A549 (cell line): ENCODE measurements at regions not wholly inside any gene's neighbourhood (a gene's known extent, or its start where the extent isn't known, plus 50 kb on each side); places are given as distances from the start of the nearest gene placed in this dataset.

Experiments
- ATAC-seq, 2 experiments: fragments of 200-7000 bp in 1 of 2; fragments of >200 bp in 1 of 2; cut with Nextera tagmentation in 1 of 2; cut with Tn5 transposase in 1 of 2; 3 replicates each; pipeline versions ENCODE4 v1.8.0 to v1.9.1; 2018 to 2020; ENCODE audit warnings: mild to moderate bottlenecking in 1 of 2, moderate library complexity in 1 of 2
- CTCF ChIA-PET: fragments of 300-600 bp; sonication (Branson Sonifier 250); formaldehyde crosslinking; extraction: SDS; loops from one replicate; lab custom pipeline; 2021; ENCODE audit warnings: antibody characterized with exemption, inconsistent platforms; lab: Yijun Ruan, JAX
- POLR2A ChIA-PET: fragments of 350-600 bp; formaldehyde crosslinking; extraction: SDS; loops from one replicate; lab custom pipeline; 2021; ENCODE audit warnings: antibody characterized with exemption, inconsistent platforms; lab: Yijun Ruan, JAX
- DNase-seq, 2 experiments: peaks; one replicate each; pipeline versions ENCODE4 v3.0.0 to v3.0.0-alpha.2; 2011 to 2016; ENCODE audit warnings: low read depth in 1 of 2, low spot score in 1 of 2
- FAIRE-seq: peaks from 2 replicates; lab custom pipeline; 2011; peaks lifted over from hg19 to GRCh38; lab: Jason Lieb, UNC
- H3K27ac ChIP-seq, 2 experiments: fragments of >200 bp; sonication (Bioruptor Twin); formaldehyde crosslinking; 3 replicates each; pipeline ENCODE4 v1.5.1; 2016 to 2017
- H3K4me1 ChIP-seq: fragments of >200 bp; sonication (Bioruptor Twin); formaldehyde crosslinking; 3 replicates; pipeline ENCODE4 v1.6.1; 2016
- H3K4me2 ChIP-seq: fragments of >200 bp; sonication (Bioruptor Twin); formaldehyde crosslinking; 3 replicates; pipeline ENCODE4 v1.6.1; 2016
- H3K4me3 ChIP-seq: fragments of >200 bp; sonication (Bioruptor Twin); formaldehyde crosslinking; 3 replicates; pipeline ENCODE4 v1.5.1; 2016
- H3K9me3 ChIP-seq: fragments of >200 bp; sonication (Bioruptor Twin); formaldehyde crosslinking; 3 replicates; pipeline ENCODE4 v1.6.1; 2016
- CBX8 ChIP-seq: fragments of 200-600 bp; sonication (generic); IDR thresholded peaks from 2 replicates; pipeline ENCODE4 v1.6.1; 2016
- CEBPB ChIP-seq, 2 experiments: fragments of >200 bp in 1 of 2; sonication (Bioruptor Twin) in 1 of 2; formaldehyde crosslinking in 1 of 2; IDR thresholded peaks; 2 replicates each; pipeline ENCODE4 v1.6.1; 2012 to 2016
- CHD2 ChIP-seq: fragments of 150-350 bp; IDR thresholded peaks from 2 replicates; pipeline ENCODE4 v1.6.1; 2014; ENCODE audit warnings: low read length; ENCODE audit not compliant: partially characterized antibody
- CTCF ChIP-seq: fragments of >200 bp; sonication (Bioruptor Twin); formaldehyde crosslinking; IDR thresholded peaks from 3 replicates; pipeline ENCODE4 v1.5.1; 2016
- EHF ChIP-seq: fragments of 250-450 bp; sonication (Bioruptor Pico); IDR thresholded peaks from 2 replicates; pipeline ENCODE4 v1.5.0; 2020; ENCODE audit warnings: mild to moderate bottlenecking
- FOSB ChIP-seq: fragments of 250-450 bp; sonication (Bioruptor Pico); IDR thresholded peaks from 2 replicates; pipeline ENCODE4 v1.5.0; 2020; ENCODE audit warnings: mild to moderate bottlenecking, moderate library complexity
- FOSL2 ChIP-seq, 2 experiments: fragments of 450-650 bp in 1 of 2; fragments of >200 bp in 1 of 2; sonication (Bioruptor Twin) in 1 of 2; formaldehyde crosslinking; IDR thresholded peaks; 2 replicates each; pipeline versions ENCODE4 v1.5.0 to v1.6.1; 2016 to 2020; ENCODE audit warnings: mild to moderate bottlenecking in 1 of 2, moderate library complexity in 1 of 2
- GATA3 ChIP-seq: IDR thresholded peaks from 2 replicates; pipeline ENCODE4 v1.6.1; 2012; ENCODE audit warnings: borderline replicate concordance
- HEYL ChIP-seq: fragments of 250-450 bp; sonication (Bioruptor Pico); IDR thresholded peaks from 2 replicates; pipeline ENCODE4 v1.8.0; 2021; ENCODE audit warnings: mild to moderate bottlenecking, moderate library complexity
- JUN ChIP-seq, 2 experiments: fragments of >200 bp; sonication (Bioruptor Twin); formaldehyde crosslinking; IDR thresholded peaks; 2 replicates in 1 of 2; 3 replicates in 1 of 2; pipeline ENCODE4 v1.6.1; 2016 to 2017
- JUNB ChIP-seq: fragments of >200 bp; sonication (Bioruptor Twin); formaldehyde crosslinking; IDR thresholded peaks from 2 replicates; pipeline ENCODE4 v1.6.1; 2016
- KDM1A ChIP-seq: fragments of 200-600 bp; sonication (generic); IDR thresholded peaks from 2 replicates; pipeline ENCODE4 v1.6.1; 2016; ENCODE audit warnings: low read depth, mild to moderate bottlenecking
- KDM5A ChIP-seq: fragments of 200-600 bp; sonication (generic); IDR thresholded peaks from 2 replicates; pipeline ENCODE4 v1.6.1; 2016; ENCODE audit warnings: antibody characterized with exemption, mild to moderate bottlenecking
- MAX ChIP-seq: IDR thresholded peaks from 2 replicates; pipeline ENCODE4 v1.6.1; 2012
- MAZ ChIP-seq: fragments of 150-350 bp; IDR thresholded peaks from 2 replicates; pipeline ENCODE4 v1.6.1; 2014; ENCODE audit warnings: antibody characterized with exemption, low read depth, low read length, borderline replicate concordance
- MYC ChIP-seq: IDR thresholded peaks from 2 replicates; pipeline ENCODE4 v1.6.1; 2012; ENCODE audit warnings: mild to moderate bottlenecking, inconsistent platforms, low read length, improper control_type of control experiment, borderline replicate concordance
- NR3C1 ChIP-seq: fragments of >200 bp; sonication (Bioruptor Twin); formaldehyde crosslinking; IDR thresholded peaks from 3 replicates; pipeline ENCODE4 v1.6.1; 2017
- PHF8 ChIP-seq: fragments of 200-600 bp; sonication (generic); IDR thresholded peaks from 2 replicates; pipeline ENCODE4 v1.6.1; 2016; ENCODE audit warnings: low read depth, mild to moderate bottlenecking, antibody characterized with exemption, moderate library complexity, borderline replicate concordance
- POLR2A ChIP-seq: IDR thresholded peaks from 2 replicates; pipeline ENCODE4 v1.6.1; 2012; ENCODE audit warnings: mild to moderate bottlenecking, low read length
- POLR2AphosphoS2 ChIP-seq: conservative IDR thresholded peaks from 2 replicates; pipeline ENCODE4 v1.6.1; 2012; ENCODE audit warnings: low read length, improper control_type of control experiment, inconsistent platforms
- RAD21 ChIP-seq, 2 experiments: fragments of >200 bp in 1 of 2; sonication (Bioruptor Twin) in 1 of 2; formaldehyde crosslinking in 1 of 2; IDR thresholded peaks in 1 of 2; conservative IDR thresholded peaks in 1 of 2; 2 replicates in 1 of 2; 3 replicates in 1 of 2; pipeline ENCODE4 v1.6.1; 2012 to 2018; ENCODE audit warnings: inconsistent platforms in 1 of 2
- RCOR1 ChIP-seq: fragments of 150-350 bp; IDR thresholded peaks from 2 replicates; pipeline ENCODE4 v1.6.1; 2014; ENCODE audit warnings: antibody characterized with exemption, low read length, low read depth
- RNF2 ChIP-seq: fragments of 200-600 bp; sonication (generic); IDR thresholded peaks from 2 replicates; pipeline ENCODE4 v1.6.1; 2016; ENCODE audit warnings: low read depth, mild to moderate bottlenecking, antibody characterized with exemption, moderate library complexity, borderline replicate concordance
- SMC3 ChIP-seq: fragments of >200 bp; sonication (Bioruptor Twin); formaldehyde crosslinking; IDR thresholded peaks from 3 replicates; pipeline ENCODE4 v1.6.1; 2018; ENCODE audit warnings: inconsistent platforms
- ZC3H11A ChIP-seq: fragments of 450-650 bp; IDR thresholded peaks from 2 replicates; pipeline ENCODE4 v1.6.1; 2014; ENCODE audit warnings: antibody characterized with exemption, mild to moderate bottlenecking
- ZFP36 ChIP-seq: fragments of 450-650 bp; IDR thresholded peaks from 2 replicates; pipeline ENCODE4 v1.6.1; 2014; ENCODE audit warnings: borderline replicate concordance; ENCODE audit not compliant: partially characterized antibody
- ZNF302 ChIP-seq: fragments of 250-450 bp; sonication (Bioruptor Pico); IDR thresholded peaks from 2 replicates; pipeline ENCODE4 v1.9.0; 2021; ENCODE audit warnings: inconsistent platforms, mild to moderate bottlenecking, moderate library complexity
- WGBS: methylation state at CpG from one replicate; pipeline ENCODE4 v1.1.6; 2017; ENCODE audit errors: missing lambda C conversion rate; 5-methylcytosine and 5-hydroxymethylcytosine counted together

GRCh38 chr5:101878190-101878589 lies 417.9 kb downstream of the SLCO4C1 start:
- ChIA-PET CTCF (interaction anchor here (1.0 kb wide), 1 partner anchor 200 kb away, joined by 3 read pairs; no protein-coding TSS in a partner anchor), POLR2A (no interaction called here)

GRCh38 chr5:101877451-101877850 lies 418.6 kb downstream of the SLCO4C1 start:
- H3K4me2 ChIP-seq, result no peak overlapping the region
- FAIRE-seq (no peak), ATAC-seq (no peak), DNase-seq (no peak)
- CTCF ChIA-PET, result interaction anchor here (1.0 kb wide), 1 partner anchor 199 kb away, joined by 3 read pairs; no protein-coding TSS in a partner anchor
- no peaks in the 10 kb centered on the region for H3K4me1 ChIP-seq
- H3K9me3 ChIP-seq, result no peaks in the 10 kb centered on the region
- H3K27ac ChIP-seq, result no peak overlapping the region
- H3K4me3 ChIP-seq, result no peak overlapping the region
- TF ChIP-seq POLR2A (no peak), FOSL2 (IDR thresholded peaks at IDR 0.05) (no peak), FOSL2 (CRISPR knock-in tag; IDR thresholded peaks at IDR 0.05) (no peak), KDM5A (no peak), CHD2 (no peak), RNF2 (no peak), MAX (no peak), CBX8 (no peak), ZC3H11A (no peak), RCOR1 (no peak), CEBPB (IDR thresholded peaks at IDR 0.05) (no peak), JUNB (no peak), MAZ (no peak), GATA3 (no peak), RAD21 (conservative IDR thresholded peaks at IDR 0.05 in 1 of 2, IDR thresholded peaks at IDR 0.05 in 1 of 2) (no peak), CTCF (no peak), SMC3 (no peak), JUN (IDR thresholded peaks at IDR 0.05) (no peak)
- POLR2A ChIA-PET, result no interaction called here
- WGBS, result 63% methylated on average over 1 of the region's 1 CpG

More at GRCh38 chr5:101878190-101878589, 417.9 kb downstream of the SLCO4C1 start:
- 19% methylated on average over 2 of the region's 2 CpGs for WGBS
- H3K4me1 ChIP-seq, result no peaks in the 10 kb centered on the region
- ATAC-seq (no peak), FAIRE-seq (no peak)
- no peak overlapping the region for H3K27ac ChIP-seq
- no peak overlapping the region for H3K4me3 ChIP-seq
- H3K9me3 ChIP-seq, result no peaks in the 10 kb centered on the region
- no peak overlapping the region for H3K4me2 ChIP-seq
- no peak for TF ChIP-seq NR3C1
- no peak for TF ChIP-seq RAD21 (conservative IDR thresholded peaks at IDR 0.05 in 1 of 2, IDR thresholded peaks at IDR 0.05 in 1 of 2)
- no peak for TF ChIP-seq ZC3H11A
- no peak for TF ChIP-seq KDM1A
- no peak for TF ChIP-seq MYC
- TF ChIP-seq FOSB (CRISPR knock-in tag), result no peak
- no peak for TF ChIP-seq ZNF302 (CRISPR knock-in tag)
- no peak for TF ChIP-seq ZFP36
- no peak for TF ChIP-seq CHD2
- TF ChIP-seq MAZ, result no peak
- TF ChIP-seq GATA3, result no peak
- TF ChIP-seq PHF8, result no peak
- TF ChIP-seq POLR2AphosphoS2, result no peak
- TF ChIP-seq CBX8, result no peak
- TF ChIP-seq RNF2, result no peak
- no peak for TF ChIP-seq HEYL
- TF ChIP-seq EHF (CRISPR knock-in tag), result no peak
- TF ChIP-seq, all 56 proteins: peak for 0
- no peak for DNase-seq
